Cardiac muscle cell (in vitro differentiated cells and primary cell): ENCODE measurements at regions not wholly inside any gene's neighbourhood (a gene's known extent, or its start where the extent isn't known, plus 50 kb on each side); places are given as distances from the start of the nearest gene placed in this dataset.

ENCODE experiments used
- DNase-seq, 2 donors: peaks; one replicate each; pipeline versions ENCODE4 v3.0.0 to v3.0.0-alpha.2; 2010 to 2017; ENCODE audit warnings: low read depth in 1 of 2, low spot score in 1 of 2
- H3K27ac ChIP-seq: fragments of 200-600 bp; sonication (generic); 2 replicates; pipeline ENCODE4 v1.5.1; 2016
- H3K27me3 ChIP-seq: fragments of 200-600 bp; sonication (generic); 2 replicates; pipeline ENCODE4 v1.6.0; 2016; ENCODE audit warnings: control low read depth
- H3K36me3 ChIP-seq: fragments of 200-600 bp; sonication (generic); 2 replicates; pipeline ENCODE4 v1.5.1; 2016; ENCODE audit warnings: control low read depth
- H3K4me1 ChIP-seq: fragments of 200-600 bp; sonication (generic); 2 replicates; pipeline ENCODE4 v1.8.1; 2017; ENCODE audit warnings: low read depth, mild to moderate bottlenecking, mixed run types
- H3K4me3 ChIP-seq: fragments of 200-600 bp; sonication (generic); 2 replicates; pipeline ENCODE4 v1.5.1; 2016; ENCODE audit warnings: mild to moderate bottlenecking
- H3K9me3 ChIP-seq: fragments of 200-600 bp; sonication (generic); 2 replicates; pipeline ENCODE4 v1.5.1; 2017; ENCODE audit warnings: low read depth, mild to moderate bottlenecking, control low read depth
- CTCF ChIP-seq: IDR thresholded peaks from 2 replicates; pipeline ENCODE4 v1.5.1; 2012; ENCODE audit warnings: low read depth, mild to moderate bottlenecking, low read length

GRCh38 chr12:24705741-24706358, 243.1 kb downstream of the BCAT1 start:
- H3K27ac ChIP-seq = no peak overlapping the region
- peak in 1 of 2 donors; percentile 65 for DNase-seq
- H3K9me3 ChIP-seq = no peaks in the 10 kb centered on the region
- H3K27me3 ChIP-seq = no peaks in the 10 kb centered on the region
- H3K36me3 ChIP-seq = no peaks in the 10 kb centered on the region
- H3K4me1 ChIP-seq = peaks cover 14% of the 10 kb centered on the region
- no peak for TF ChIP-seq CTCF
- no peak overlapping the region for H3K4me3 ChIP-seq

DNA sequence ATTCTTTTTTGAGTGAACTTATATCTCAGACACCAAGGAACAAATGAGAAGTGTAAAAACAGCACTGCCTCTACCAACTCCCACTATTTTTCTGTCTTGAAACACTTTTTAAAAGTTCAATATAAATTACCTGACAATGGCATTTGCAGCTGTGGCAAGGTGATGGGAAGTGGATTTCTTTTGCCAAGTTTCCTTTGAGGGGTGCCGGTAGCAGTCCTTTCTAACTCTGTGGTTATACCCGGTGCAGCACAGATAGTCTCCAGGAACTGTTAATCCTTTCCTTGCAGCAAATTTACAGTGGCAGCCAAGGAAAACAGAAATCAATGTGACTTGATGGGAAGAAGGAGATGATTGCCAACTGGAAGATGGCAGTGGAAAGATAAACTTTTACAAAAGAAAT, 243.7 kb downstream of the BCAT1 start:
- H3K4me3 ChIP-seq = no peak overlapping the region
- no peaks in the 10 kb centered on the region for H3K9me3 ChIP-seq
- H3K4me1 ChIP-seq = peaks cover 14% of the 10 kb centered on the region
- no peaks in the 10 kb centered on the region for H3K27me3 ChIP-seq
- H3K27ac ChIP-seq = no peak overlapping the region
- no peak for TF ChIP-seq CTCF
- no peaks in the 10 kb centered on the region for H3K36me3 ChIP-seq
- DNase-seq = no peak

GRCh38 chr12:24701343-24701742, 247.6 kb downstream of the BCAT1 start:
- peaks cover 10% of the 10 kb centered on the region for H3K4me1 ChIP-seq
- no peak for DNase-seq
- TF ChIP-seq CTCF = no peak
- H3K4me3 ChIP-seq = no peak overlapping the region
- no peaks in the 10 kb centered on the region for H3K36me3 ChIP-seq
- no peaks in the 10 kb centered on the region for H3K27me3 ChIP-seq
- no peaks in the 10 kb centered on the region for H3K9me3 ChIP-seq
- no peak overlapping the region for H3K27ac ChIP-seq

GRCh38 chr12:24698972-24699371, 249.9 kb downstream of the BCAT1 start:
- no peak for DNase-seq

DNA sequence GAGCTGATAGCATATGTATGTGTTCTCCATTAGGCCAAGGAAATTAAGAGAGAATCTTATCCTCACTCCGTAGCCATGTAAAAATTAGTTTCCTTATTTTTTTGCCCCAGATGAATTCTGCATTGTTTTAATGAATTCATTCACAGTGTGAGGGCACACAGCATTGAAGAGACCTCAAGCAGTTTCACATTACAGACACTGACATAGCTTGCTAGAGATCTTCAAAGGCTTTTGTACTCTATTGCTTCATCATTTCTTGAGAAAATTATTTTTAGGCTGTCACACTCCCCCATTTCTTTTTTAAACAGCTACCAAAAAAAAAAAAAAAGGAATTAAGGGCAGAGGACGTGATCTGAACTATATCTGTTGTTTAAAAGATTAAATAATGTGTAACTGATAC, 251.1 kb downstream of the BCAT1 start:
- Histone ChIP-seq H3K36me3 (no peaks in the 10 kb centered on the region), H3K9me3 (no peaks in the 10 kb centered on the region), H3K4me3 (no peak overlapping the region), H3K27ac (no peak overlapping the region), H3K27me3 (no peaks in the 10 kb centered on the region), H3K4me1 (peaks cover 10% of the 10 kb centered on the region)
- peak in 1 of 2 donors; percentile 35 for DNase-seq
- TF ChIP-seq CTCF = no peak

More at GRCh38 chr12:24698972-24699371, 249.9 kb downstream of the BCAT1 start:
- peaks cover 10% of the 10 kb centered on the region for H3K4me1 ChIP-seq
- H3K27me3 ChIP-seq = no peaks in the 10 kb centered on the region
- no peak for TF ChIP-seq CTCF
- H3K36me3 ChIP-seq = no peaks in the 10 kb centered on the region
- H3K27ac ChIP-seq = no peak overlapping the region
- H3K4me3 ChIP-seq = no peak overlapping the region
- no peaks in the 10 kb centered on the region for H3K9me3 ChIP-seq
